ENCODE measurements at regions not wholly inside any gene's neighbourhood (a gene's known extent, or its start where the extent isn't known, plus 50 kb on each side); places are given as distances from the start of the nearest gene placed in this dataset.
"Not testable (repeated sequence)": the region's sequence is repeated elsewhere in the genome, so short reads cannot be mapped to it uniquely, and the experiment has no call there.

DNA sequence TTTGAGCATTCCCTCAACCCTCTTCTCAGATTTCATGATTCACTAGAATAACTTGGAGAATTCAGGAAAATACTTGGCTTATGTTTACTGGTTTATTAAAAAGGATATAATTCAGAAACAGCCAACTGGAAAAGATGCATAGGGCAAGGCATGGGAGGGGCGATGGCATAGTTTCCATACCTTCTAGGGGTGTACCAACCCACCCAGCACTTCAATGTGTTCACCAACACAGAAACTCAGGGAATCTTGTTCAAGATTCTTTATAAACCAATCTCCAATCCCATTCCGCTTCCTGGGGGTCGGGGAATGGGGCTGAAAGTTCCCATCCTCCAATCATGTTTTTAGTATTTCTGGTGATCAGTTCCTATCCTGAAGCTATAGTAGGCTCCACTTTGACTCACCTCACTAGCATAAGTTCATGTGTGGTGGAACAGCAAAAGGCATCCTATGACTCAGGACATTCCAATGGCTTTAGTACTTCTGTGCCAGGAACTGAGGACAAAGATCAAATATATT is 164.4 kb downstream of the SIM1 start:
- no peak for DNase-seq (ENCODE audit: low read depth)
- TF ChIP-seq POLR2A (IDR thresholded peaks at IDR 0.05; ENCODE audit: extremely low read depth, insufficient read length) (no peak), MYC (IDR thresholded peaks at IDR 0.05; ENCODE audit: low read depth, low read length) (no peak), CTCF (IDR thresholded peaks at IDR 0.05; ENCODE audit: low read depth, low read length) (no peak)
- TF ChIP-seq, protein P1, sequence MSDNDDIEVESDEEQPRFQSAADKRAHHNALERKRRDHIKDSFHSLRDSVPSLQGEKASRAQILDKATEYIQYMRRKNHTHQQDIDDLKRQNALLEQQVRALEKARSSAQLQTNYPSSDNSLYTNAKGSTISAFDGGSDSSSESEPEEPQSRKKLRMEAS (IDR thresholded peaks at IDR 0.05; ENCODE audit: low read depth, low read length) = no peak
- no peak overlapping the region for H3K4me3 ChIP-seq (ENCODE audit: low read depth, low read length)

DNA sequence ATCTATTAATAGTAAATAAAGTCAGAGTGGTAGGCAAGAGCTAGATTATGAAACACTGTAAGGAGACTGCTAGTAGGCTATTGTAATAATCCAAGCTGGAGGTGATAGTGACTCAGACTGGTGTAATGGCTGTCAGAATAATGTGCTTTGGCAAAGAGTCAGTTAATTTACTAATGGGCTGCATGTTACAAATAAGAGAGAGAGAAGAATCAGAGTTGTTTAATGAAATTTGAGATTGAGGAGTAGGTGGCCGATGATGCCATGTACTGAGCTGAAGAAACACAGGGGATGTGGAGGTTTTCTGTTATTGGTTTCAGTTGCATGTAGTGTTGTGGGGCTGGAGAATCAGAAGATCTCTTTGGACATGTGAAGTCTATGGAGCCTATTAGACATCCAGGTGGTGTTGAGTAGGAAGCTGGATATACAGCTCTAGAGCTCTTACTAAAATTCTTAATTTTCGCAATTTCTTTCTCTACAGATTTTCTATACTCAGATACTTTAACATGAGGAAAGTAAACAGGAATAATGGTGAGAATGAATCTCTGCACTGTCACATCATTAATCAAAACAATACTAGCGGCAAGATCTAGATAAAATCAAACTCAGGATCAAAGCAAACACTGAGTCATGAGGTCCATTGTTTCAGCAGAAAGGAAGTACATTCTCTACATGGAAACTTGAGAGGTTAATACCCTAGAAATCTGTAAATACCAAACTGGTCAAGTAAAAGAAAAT is 167.7 kb downstream of the SIM1 start:
- TF ChIP-seq MYC (IDR thresholded peaks at IDR 0.05; ENCODE audit: low read depth, low read length) (no peak), CTCF (IDR thresholded peaks at IDR 0.05; ENCODE audit: low read depth, low read length) (no peak), POLR2A (IDR thresholded peaks at IDR 0.05; ENCODE audit: extremely low read depth, insufficient read length) (no peak)
- TF ChIP-seq, protein P1 (IDR thresholded peaks at IDR 0.05; ENCODE audit: low read depth, low read length) = no peak
- DNase-seq (ENCODE audit: low read depth) = no peak
- H3K4me3 ChIP-seq (ENCODE audit: low read depth, low read length) = no peak overlapping the region

DNA sequence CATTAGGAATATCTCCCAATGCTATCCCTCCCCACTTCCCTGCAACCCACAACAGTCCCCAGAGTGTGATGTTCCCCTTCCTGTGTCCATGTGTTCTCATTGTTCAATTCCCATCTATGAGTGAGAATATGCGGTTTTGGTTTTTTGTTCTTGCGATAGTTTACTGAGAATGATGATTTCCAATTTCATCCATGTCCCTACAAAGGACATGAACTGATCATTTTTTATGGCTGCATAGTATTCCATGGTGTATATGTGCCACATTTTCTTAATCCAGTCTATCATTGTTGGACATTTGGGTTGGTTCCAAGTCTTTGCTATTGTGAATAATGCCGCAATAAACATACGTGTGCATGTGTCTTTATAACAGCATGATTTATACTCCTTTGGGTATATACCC is 169.5 kb downstream of the SIM1 start:
- not testable (repeated sequence) for H3K4me3 ChIP-seq (ENCODE audit: low read depth, low read length)

DNA sequence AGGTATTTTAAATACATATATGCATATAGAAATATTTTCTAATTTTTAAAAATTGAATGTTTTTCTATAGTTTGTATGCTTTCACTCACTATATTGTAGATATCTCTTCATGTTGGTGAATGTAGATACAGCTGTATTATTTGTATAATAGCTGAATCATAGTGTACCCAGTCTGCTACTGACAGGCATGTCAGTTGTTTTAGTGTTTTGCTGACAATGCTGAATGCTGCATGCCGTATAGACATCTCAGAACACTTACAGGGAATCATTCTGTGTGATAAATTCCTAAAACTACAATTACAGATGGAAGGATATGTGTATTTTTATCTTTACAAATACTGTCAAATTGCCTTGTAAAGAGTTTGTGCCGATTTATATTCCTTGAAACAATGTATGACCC is 175.4 kb downstream of the SIM1 start:
- H3K4me3 ChIP-seq (ENCODE audit: low read depth, low read length) = no peak overlapping the region
- TF ChIP-seq, protein P1 (IDR thresholded peaks at IDR 0.05; ENCODE audit: low read depth, low read length) = no peak
- TF ChIP-seq CTCF (IDR thresholded peaks at IDR 0.05; ENCODE audit: low read depth, low read length) (no peak), MYC (IDR thresholded peaks at IDR 0.05; ENCODE audit: low read depth, low read length) (no peak), POLR2A (IDR thresholded peaks at IDR 0.05; ENCODE audit: extremely low read depth, insufficient read length) (no peak)
- DNase-seq (ENCODE audit: low read depth) = no peak

More for the DNA sequence above, 169.5 kb downstream of the SIM1 start:
- not testable (repeated sequence) for DNase-seq (ENCODE audit: low read depth)

DNA sequence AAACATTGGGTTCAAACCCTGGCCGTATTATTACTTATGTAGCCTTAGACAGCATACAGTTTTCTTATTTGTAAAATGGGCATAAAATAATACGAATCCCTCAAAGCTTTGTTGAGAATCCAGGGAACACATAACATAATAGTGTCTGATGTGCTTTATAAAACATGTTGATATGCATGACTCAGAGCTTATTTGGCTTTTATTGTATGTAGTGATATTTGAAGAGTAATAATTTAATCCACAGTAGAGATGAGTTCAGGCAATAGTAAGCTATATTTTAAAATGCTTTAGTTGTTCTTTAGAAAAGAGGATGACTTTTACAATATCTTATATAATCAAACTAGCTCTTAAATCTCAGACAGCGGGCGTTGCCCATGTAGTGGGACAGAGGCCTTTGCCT is 176.4 kb downstream of the SIM1 start:
- DNase-seq (ENCODE audit: low read depth) = no peak
- TF ChIP-seq, protein P1 (IDR thresholded peaks at IDR 0.05; ENCODE audit: low read depth, low read length) = no peak
- TF ChIP-seq CTCF (IDR thresholded peaks at IDR 0.05; ENCODE audit: low read depth, low read length) (no peak), MYC (IDR thresholded peaks at IDR 0.05; ENCODE audit: low read depth, low read length) (no peak), POLR2A (IDR thresholded peaks at IDR 0.05; ENCODE audit: extremely low read depth, insufficient read length) (no peak)
- H3K4me3 ChIP-seq (ENCODE audit: low read depth, low read length) = no peak overlapping the region

- TF ChIP-seq POLR2A (IDR thresholded peaks at IDR 0.05; ENCODE audit: extremely low read depth, insufficient read length) = no peak
- TF ChIP-seq MYC (IDR thresholded peaks at IDR 0.05; ENCODE audit: low read depth, low read length) = no peak
- no peak for TF ChIP-seq CTCF (IDR thresholded peaks at IDR 0.05; ENCODE audit: low read depth, low read length)
- TF ChIP-seq, protein P1 (IDR thresholded peaks at IDR 0.05; ENCODE audit: low read depth, low read length) = no peak
- no peak for DNase-seq (ENCODE audit: low read depth)
Observed at GRCh38 chr6:100283285-100283684, 181.4 kb downstream of the SIM1 start.

More at GRCh38 chr6:100283285-100283684, 181.4 kb downstream of the SIM1 start:
- H3K4me3 ChIP-seq (ENCODE audit: low read depth, low read length) = no peak overlapping the region

All from NB4 (cell line).